ENCODE measurements at regions not wholly inside any gene's neighbourhood (a gene's known extent, or its start where the extent isn't known, plus 50 kb on each side); places are given as distances from the start of the nearest gene placed in this dataset.

- intact Hi-C loops (cut with micrococcal nuclease) = no loop called here
- no peak for TF ChIP-seq CTCF (IDR thresholded peaks at IDR 0.05; ENCODE audit: unreplicated experiment)
- CTCF ChIA-PET = interaction anchor here (1.0 kb wide), 1 partner anchor 12 kb away, joined by 3 read pairs; no protein-coding TSS in a partner anchor
- H3K27me3 Mint-ChIP-seq (ENCODE audit: insufficient read depth, unreplicated experiment) = no peaks in the 10 kb centered on the region
- no peaks in the 10 kb centered on the region for H3K4me1 Mint-ChIP-seq (ENCODE audit: insufficient read depth, unreplicated experiment)
- POLR2A ChIA-PET = interaction anchor here (1.2 kb wide), 1 partner anchor 16 kb away, joined by 4 read pairs; no protein-coding TSS in a partner anchor
- no peak overlapping the region for H3K27ac Mint-ChIP-seq (ENCODE audit: low read depth, unreplicated experiment)
- H3K36me3 Mint-ChIP-seq (ENCODE audit: insufficient read depth, unreplicated experiment) = no peaks in the 10 kb centered on the region
- DNase-seq (ENCODE audit: unreplicated experiment) = no peak
- H3K4me3 Mint-ChIP-seq (ENCODE audit: unreplicated experiment) = no peak overlapping the region
- H3K9me3 Mint-ChIP-seq (ENCODE audit: unreplicated experiment) = no peaks in the 10 kb centered on the region
- BruUV-seq (replicated peaks) = no TSS peak
Measured at GRCh38 chr6:109257494-109257893, 124.8 kb downstream of the CD164 start.

GRCh38 chr6:109255946-109256640 lies 126.2 kb downstream of the CD164 start:
- H3K36me3 Mint-ChIP-seq (ENCODE audit: insufficient read depth, unreplicated experiment) = no peaks in the 10 kb centered on the region
- H3K9me3 Mint-ChIP-seq (ENCODE audit: unreplicated experiment) = no peaks in the 10 kb centered on the region
- no peaks in the 10 kb centered on the region for H3K27me3 Mint-ChIP-seq (ENCODE audit: insufficient read depth, unreplicated experiment)
- intact Hi-C loops (cut with micrococcal nuclease) = no loop called here
- ChIA-PET CTCF (no interaction called here), POLR2A (interaction anchor here (0.6 kb wide), 1 partner anchor 38 kb away, joined by 3 read pairs; no protein-coding TSS in a partner anchor)
- H3K27ac Mint-ChIP-seq (ENCODE audit: low read depth, unreplicated experiment) = no peak overlapping the region
- H3K4me3 Mint-ChIP-seq (ENCODE audit: unreplicated experiment) = no peak overlapping the region
- H3K4me1 Mint-ChIP-seq (ENCODE audit: insufficient read depth, unreplicated experiment) = no peaks in the 10 kb centered on the region
- no peak for DNase-seq (ENCODE audit: unreplicated experiment)
- TF ChIP-seq CTCF (IDR thresholded peaks at IDR 0.05; ENCODE audit: unreplicated experiment) = no peak
- no TSS peak for BruUV-seq (replicated peaks)

DNA sequence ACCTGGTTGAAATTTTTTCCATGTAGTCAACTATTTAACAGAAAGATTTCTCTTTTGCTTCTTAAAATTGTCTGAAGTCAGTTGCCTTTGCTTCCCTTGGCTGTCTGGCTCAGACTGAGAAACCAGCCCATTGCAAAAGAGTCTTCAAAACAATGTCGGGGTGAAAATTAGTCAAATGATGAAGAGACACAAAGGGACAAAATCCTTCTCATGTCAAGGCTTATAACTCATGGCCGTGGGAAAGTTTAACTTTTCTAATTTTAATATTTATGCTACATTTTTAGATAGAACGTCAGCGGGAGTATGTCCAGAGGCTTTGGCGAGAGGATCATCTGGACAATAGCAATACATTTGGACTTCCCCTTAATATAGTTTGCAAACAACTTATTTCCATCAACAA lies 127.2 kb downstream of the CD164 start:
- no TSS peak for BruUV-seq (replicated peaks)
- CTCF ChIA-PET = no interaction called here

GRCh38 chr6:109253366-109253765 lies 128.9 kb downstream of the CD164 start:
- DNase-seq (ENCODE audit: unreplicated experiment) = no peak
- ChIA-PET CTCF (no interaction called here), POLR2A (no interaction called here)
- intact Hi-C loops (cut with micrococcal nuclease) = no loop called here
- BruUV-seq (replicated peaks) = no TSS peak
- no peak for TF ChIP-seq CTCF (IDR thresholded peaks at IDR 0.05; ENCODE audit: unreplicated experiment)
- Mint-ChIP-seq H3K27ac (ENCODE audit: low read depth, unreplicated experiment) (no peak overlapping the region), H3K4me3 (ENCODE audit: unreplicated experiment) (no peak overlapping the region), H3K9me3 (ENCODE audit: unreplicated experiment) (no peaks in the 10 kb centered on the region), H3K36me3 (ENCODE audit: insufficient read depth, unreplicated experiment) (no peaks in the 10 kb centered on the region), H3K27me3 (ENCODE audit: insufficient read depth, unreplicated experiment) (no peaks in the 10 kb centered on the region), H3K4me1 (ENCODE audit: insufficient read depth, unreplicated experiment) (no peaks in the 10 kb centered on the region)

More for the DNA sequence above, 127.2 kb downstream of the CD164 start:
- H3K27me3 Mint-ChIP-seq (ENCODE audit: insufficient read depth, unreplicated experiment) = no peaks in the 10 kb centered on the region
- H3K36me3 Mint-ChIP-seq (ENCODE audit: insufficient read depth, unreplicated experiment) = no peaks in the 10 kb centered on the region
- POLR2A ChIA-PET = no interaction called here
- no peak for TF ChIP-seq CTCF (IDR thresholded peaks at IDR 0.05; ENCODE audit: unreplicated experiment)
- no peaks in the 10 kb centered on the region for H3K4me1 Mint-ChIP-seq (ENCODE audit: insufficient read depth, unreplicated experiment)
- no peaks in the 10 kb centered on the region for H3K9me3 Mint-ChIP-seq (ENCODE audit: unreplicated experiment)
- DNase-seq (ENCODE audit: unreplicated experiment) = no peak
- no peak overlapping the region for H3K27ac Mint-ChIP-seq (ENCODE audit: low read depth, unreplicated experiment)
- H3K4me3 Mint-ChIP-seq (ENCODE audit: unreplicated experiment) = no peak overlapping the region
- intact Hi-C loops (cut with micrococcal nuclease) = no loop called here
